GM12865 (cell line): ENCODE measurements at regions not wholly inside any gene's neighbourhood (a gene's known extent, or its start where the extent isn't known, plus 50 kb on each side); places are given as distances from the start of the nearest gene placed in this dataset.

Source experiments
- DNase-seq: peaks from one replicate; pipeline ENCODE4 v3.0.0; 2010; ENCODE audit warnings: low read depth
- H3K4me3 ChIP-seq: 2 replicates; pipeline ENCODE4 v1.5.1; 2011; ENCODE audit warnings: mild to moderate bottlenecking, low read depth, low read length, control low read depth
- CTCF ChIP-seq: IDR thresholded peaks from 2 replicates; pipeline ENCODE4 v1.5.1; 2011; ENCODE audit warnings: low read length, control low read depth, low read depth, inconsistent platforms; ENCODE audit not compliant: insufficient read depth; ENCODE audit errors: missing control alignments

DNA sequence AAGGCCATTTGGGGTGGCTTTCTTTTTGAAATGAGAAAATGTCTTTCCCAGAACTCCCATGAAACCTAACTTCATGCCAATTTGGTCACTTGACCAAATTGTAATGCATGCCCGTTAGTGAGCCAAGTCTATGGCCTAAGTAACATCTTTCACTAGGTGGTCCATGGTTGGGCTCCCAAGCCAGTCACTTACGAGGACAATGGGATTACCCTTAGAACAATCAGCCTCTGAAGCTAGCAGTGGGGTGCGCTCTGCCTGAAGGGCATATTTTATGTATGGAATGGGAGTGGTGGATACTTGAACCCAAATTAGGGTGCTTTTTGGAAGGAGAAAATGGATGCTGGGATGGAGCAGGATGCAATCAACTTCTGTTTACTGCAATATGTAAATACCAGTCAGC is 127.4 kb upstream of the GOLIM4 start:
- DNase-seq, result no peak

DNA sequence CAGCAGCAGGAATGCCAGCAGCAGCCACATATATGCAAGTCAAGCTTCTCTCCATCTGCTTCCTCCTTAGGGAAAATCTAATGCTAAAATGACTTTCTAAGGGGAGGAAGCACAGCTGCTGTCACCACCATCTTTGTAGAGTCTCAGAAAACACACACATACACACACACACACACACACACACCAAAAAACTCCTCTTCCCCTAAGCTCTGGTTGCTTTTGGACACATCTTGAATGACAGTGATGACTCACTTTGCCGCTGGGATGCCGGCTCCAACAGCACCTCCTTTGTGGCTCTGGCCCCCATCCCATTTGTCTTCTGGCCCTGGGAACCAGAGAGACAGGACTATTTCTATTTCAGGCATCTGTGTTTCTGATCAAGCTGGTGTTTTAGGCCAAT is 124.8 kb upstream of the GOLIM4 start:
- no peak overlapping the region for H3K4me3 ChIP-seq
- DNase-seq, result no peak
- TF ChIP-seq CTCF, result no peak

More for the DNA sequence above, 127.4 kb upstream of the GOLIM4 start:
- no peak overlapping the region for H3K4me3 ChIP-seq
- TF ChIP-seq CTCF, result no peak

DNA sequence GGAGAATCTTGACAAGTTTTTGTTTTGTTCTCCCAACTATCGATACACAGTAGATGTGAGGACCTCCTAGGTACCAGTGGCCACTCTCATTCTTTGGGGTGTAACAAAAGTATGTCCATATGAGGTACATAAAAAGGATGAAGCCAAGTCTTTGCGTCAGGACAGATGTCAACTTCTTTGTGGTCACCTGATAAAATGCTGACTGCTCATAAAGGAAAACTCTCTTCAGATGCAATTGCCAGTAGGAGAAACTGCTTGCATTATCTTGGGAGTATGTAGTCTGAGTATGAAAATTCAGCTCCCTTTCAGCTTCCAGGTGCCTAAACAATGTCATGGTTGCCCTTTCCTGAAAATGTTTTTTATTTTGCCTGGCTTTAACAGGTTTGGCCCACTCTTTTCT is 123.8 kb upstream of the GOLIM4 start:
- DNase-seq, result no peak
- H3K4me3 ChIP-seq, result no peak overlapping the region
- no peak for TF ChIP-seq CTCF

GRCh38 chr3:168218600-168218999 is 122.9 kb upstream of the GOLIM4 start:
- no peak for DNase-seq
- TF ChIP-seq CTCF, result no peak
- no peak overlapping the region for H3K4me3 ChIP-seq

DNA sequence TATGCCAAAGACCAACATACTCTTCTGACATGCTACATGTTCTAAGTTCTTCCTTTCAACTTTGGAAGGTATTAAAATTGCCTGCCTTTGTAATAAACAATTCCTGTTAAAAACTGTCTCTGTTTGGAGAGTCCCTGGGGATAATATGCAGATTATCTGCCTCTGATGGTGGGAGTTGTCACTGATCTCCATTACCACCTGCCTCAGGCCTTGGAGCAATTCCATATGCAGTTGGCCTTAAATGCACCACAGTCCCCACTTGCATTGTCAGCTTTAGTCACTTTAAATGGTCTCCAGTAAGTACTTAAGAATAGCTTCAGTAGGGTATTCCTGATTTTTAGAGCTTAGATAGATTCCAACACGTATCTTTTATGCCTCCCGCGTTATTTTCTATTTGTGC is 121.1 kb upstream of the GOLIM4 start:
- DNase-seq, result no peak
- no peak overlapping the region for H3K4me3 ChIP-seq
- TF ChIP-seq CTCF, result no peak

- peak overlapping the region; percentile 18 for H3K4me3 ChIP-seq
- peak; percentile 58 for DNase-seq
- no peak for TF ChIP-seq CTCF
Measured at GRCh38 chr3:168213920-168214319, 118.2 kb upstream of the GOLIM4 start.

GRCh38 chr3:168212664-168213285 is 117.1 kb upstream of the GOLIM4 start:
- DNase-seq, result no peak
- H3K4me3 ChIP-seq, result no peak overlapping the region
- no peak for TF ChIP-seq CTCF
